Colon (tissue), 2 donors: ENCODE measurements at regions not wholly inside any gene's neighbourhood (a gene's known extent, or its start where the extent isn't known, plus 50 kb on each side); places are given as distances from the start of the nearest gene placed in this dataset.

Source experiments
- FAIRE-seq: peaks from 2 replicates; lab custom pipeline; 2012; peaks lifted over from hg19 to GRCh38; lab: Jason Lieb, UNC
- donor health status: control.
- donor health status: control.

GRCh38 chr18:25443776-25444175, 91.8 kb upstream of the ZNF521 start:
- no peak for FAIRE-seq

- FAIRE-seq = no peak
Observed at GRCh38 chr18:25435149-25435782, 83.3 kb upstream of the ZNF521 start.

GRCh38 chr18:25434745-25435144, 82.8 kb upstream of the ZNF521 start:
- no peak for FAIRE-seq

GRCh38 chr18:25433590-25433989, 81.6 kb upstream of the ZNF521 start:
- FAIRE-seq = no peak

- FAIRE-seq = no peak
Observed at GRCh38 chr18:25425024-25425423, 73.1 kb upstream of the ZNF521 start.

GRCh38 chr18:25423760-25424159, 71.8 kb upstream of the ZNF521 start:
- FAIRE-seq = no peak

GRCh38 chr18:25423267-25423666, 71.3 kb upstream of the ZNF521 start:
- no peak for FAIRE-seq

GRCh38 chr18:25422230-25422629, 70.3 kb upstream of the ZNF521 start:
- FAIRE-seq = no peak

- FAIRE-seq = no peak
Observed at GRCh38 chr18:25420077-25420825, 68.3 kb upstream of the ZNF521 start.

- no peak for FAIRE-seq
Observed at GRCh38 chr18:25416374-25416773, 64.4 kb upstream of the ZNF521 start.

- FAIRE-seq = no peak
Observed at GRCh38 chr18:25409971-25410370, 58.0 kb upstream of the ZNF521 start.

GRCh38 chr18:25408293-25408692, 56.3 kb upstream of the ZNF521 start:
- no peak for FAIRE-seq
